ENCODE measurements at regions not wholly inside any gene's neighbourhood (a gene's known extent, or its start where the extent isn't known, plus 50 kb on each side); places are given as distances from the start of the nearest gene placed in this dataset.

- Mint-ChIP-seq H3K4me3 (no peak overlapping the region), H3K4me1 (no peaks in the 10 kb centered on the region), H3K36me3 (no peaks in the 10 kb centered on the region), H3K27me3 (peaks cover 2 to 10% of the 10 kb centered on the region in 2 donors), H3K9me3 (no peaks in the 10 kb centered on the region), H3K27ac (no peak overlapping the region)
- POLR2A ChIA-PET, result no interaction called here
- H3K9me3 ChIP-seq (ENCODE audit: low read length), result no peaks in the 10 kb centered on the region
- no peaks in the 10 kb centered on the region for H3K36me3 ChIP-seq (ENCODE audit: insufficient read depth, low read length)
- DNase-seq, result no peak
- no peak overlapping the region for H3K27ac ChIP-seq (ENCODE audit: low read depth, low read length)
- H3K4me1 ChIP-seq (ENCODE audit: insufficient read depth, low read length), result no peaks in the 10 kb centered on the region
- H3K27me3 ChIP-seq (ENCODE audit: insufficient read depth, low read length, poor library complexity, severe bottlenecking), result no peaks in the 10 kb centered on the region
- CTCF ChIA-PET, result no interaction called here
- no peak overlapping the region for H3K4me3 ChIP-seq (ENCODE audit: low read length)
Measured at GRCh38 chr1:219123036-219123435, 50.6 kb upstream of the LYPLAL1 start.
